GM12891 (cell line): ENCODE measurements at regions not wholly inside any gene's neighbourhood (a gene's known extent, or its start where the extent isn't known, plus 50 kb on each side); places are given as distances from the start of the nearest gene placed in this dataset.

ENCODE experiments used
- DNase-seq: peaks from one replicate; pipeline ENCODE4 v3.0.0; 2011; ENCODE audit warnings: low spot score; ENCODE audit not compliant: insufficient read length
- FAIRE-seq: peaks from 2 replicates; lab custom pipeline; 2011; peaks lifted over from hg19 to GRCh38; lab: Jason Lieb, UNC
- PAX5 ChIP-seq: IDR thresholded peaks from 2 replicates; pipeline ENCODE4 v1.6.1; 2011; ENCODE audit warnings: low read length, moderate library complexity, mild to moderate bottlenecking; ENCODE audit not compliant: insufficient read depth, severe bottlenecking
- POLR2A ChIP-seq: IDR thresholded peaks from 2 replicates; pipeline ENCODE4 v1.6.1; 2011; ENCODE audit warnings: low read depth, low read length, control low read depth
- POLR2AphosphoS5 ChIP-seq: IDR thresholded peaks from 2 replicates; pipeline ENCODE4 v1.6.1; 2011; ENCODE audit warnings: low read depth, low read length, control low read depth
- POU2F2 ChIP-seq: IDR thresholded peaks from 2 replicates; pipeline ENCODE4 v1.6.1; 2011; ENCODE audit warnings: low read depth, mild to moderate bottlenecking, control low read depth, low read length, moderate library complexity
- SPI1 ChIP-seq: IDR thresholded peaks from 2 replicates; pipeline ENCODE4 v1.6.1; 2011; ENCODE audit warnings: low read depth, low read length, control low read depth
- TAF1 ChIP-seq: IDR thresholded peaks from 2 replicates; pipeline ENCODE4 v1.6.1; 2011; ENCODE audit warnings: low read depth, low read length, control low read depth

- DNase-seq (no peak), FAIRE-seq (no peak)
- TF ChIP-seq TAF1 (no peak), POLR2A (no peak), POU2F2 (no peak), SPI1 (no peak), PAX5 (no peak), POLR2AphosphoS5 (no peak)
Observed at GRCh38 chr1:221926441-221926840, 184.6 kb upstream of the DUSP10 start.

- TF ChIP-seq POLR2A = no peak
- TF ChIP-seq TAF1 = no peak
- FAIRE-seq = no peak
- no peak for DNase-seq
Observed at GRCh38 chr1:221925947-221926346, 184.1 kb upstream of the DUSP10 start.

- TF ChIP-seq PAX5 (no peak), POLR2A (no peak), POLR2AphosphoS5 (no peak), TAF1 (no peak), POU2F2 (no peak), SPI1 (no peak)
- no peak for FAIRE-seq
- DNase-seq = no peak
Observed at GRCh38 chr1:221923929-221924598, 182.2 kb upstream of the DUSP10 start.

- no peak for TF ChIP-seq POLR2A
- TF ChIP-seq POU2F2 = no peak
- no peak for TF ChIP-seq PAX5
- no peak for TF ChIP-seq TAF1
- TF ChIP-seq POLR2AphosphoS5 = no peak
- TF ChIP-seq SPI1 = no peak
- FAIRE-seq = peak; percentile 66
- no peak for DNase-seq
Observed at GRCh38 chr1:221921936-221922335, 180.0 kb upstream of the DUSP10 start.

GRCh38 chr1:221919743-221920142 lies 177.9 kb upstream of the DUSP10 start:
- TF ChIP-seq POU2F2 = no peak
- TF ChIP-seq POLR2AphosphoS5 = no peak
- no peak for DNase-seq
- FAIRE-seq = no peak

GRCh38 chr1:221919341-221919740 lies 177.5 kb upstream of the DUSP10 start:
- TF ChIP-seq TAF1 (no peak), POU2F2 (no peak), POLR2A (no peak), SPI1 (no peak), POLR2AphosphoS5 (no peak), PAX5 (no peak)
- DNase-seq (no peak), FAIRE-seq (no peak)

GRCh38 chr1:221916176-221916575 lies 174.3 kb upstream of the DUSP10 start:
- FAIRE-seq = no peak
- no peak for DNase-seq
- no peak for TF ChIP-seq POLR2AphosphoS5
- no peak for TF ChIP-seq POU2F2

GRCh38 chr1:221915764-221916163 lies 173.9 kb upstream of the DUSP10 start:
- TF ChIP-seq POU2F2 (no peak), TAF1 (no peak), SPI1 (no peak), POLR2AphosphoS5 (no peak), PAX5 (no peak), POLR2A (no peak)
- FAIRE-seq = no peak
- DNase-seq = no peak

- no peak for TF ChIP-seq POLR2AphosphoS5
- no peak for TF ChIP-seq POLR2A
- no peak for TF ChIP-seq POU2F2
- TF ChIP-seq TAF1 = no peak
- TF ChIP-seq PAX5 = no peak
- TF ChIP-seq SPI1 = no peak
- FAIRE-seq = no peak
- DNase-seq = no peak
Observed at GRCh38 chr1:221913351-221913892, 171.5 kb upstream of the DUSP10 start.

- no peak for TF ChIP-seq POLR2AphosphoS5
- no peak for TF ChIP-seq POLR2A
- FAIRE-seq = peak; percentile 5
- DNase-seq = no peak
Observed at GRCh38 chr1:221912230-221912629, 170.3 kb upstream of the DUSP10 start.

- no peak for TF ChIP-seq PAX5
- FAIRE-seq (peak; percentile 63), DNase-seq (no peak)
Observed at GRCh38 chr1:221911714-221912113, 169.8 kb upstream of the DUSP10 start.
